ENCODE measurements at regions not wholly inside any gene's neighbourhood (a gene's known extent, or its start where the extent isn't known, plus 50 kb on each side); places are given as distances from the start of the nearest gene placed in this dataset.

DNA sequence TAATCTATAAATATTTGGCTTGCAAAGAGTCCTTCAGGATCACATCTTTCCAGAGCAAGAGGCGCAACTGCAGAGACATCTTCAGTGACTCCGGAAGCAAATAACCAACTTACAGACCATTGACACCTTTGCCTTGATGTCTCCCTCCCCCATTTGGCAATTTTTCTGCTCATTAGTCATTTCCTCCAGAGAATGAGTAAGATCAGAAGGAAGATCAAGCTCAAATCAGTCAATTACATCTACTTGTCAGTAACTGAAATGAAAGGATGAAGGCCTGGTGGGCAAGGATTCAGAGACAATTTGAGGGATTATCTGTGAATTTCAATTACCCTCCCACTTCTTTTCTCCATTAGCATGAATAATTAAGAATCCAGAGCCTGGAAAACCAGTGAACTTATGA, 665.6 kb upstream of the CPEB2 start:
- peaks cover 0 to 11% of the 10 kb centered on the region in 2 experiments; a peak in 1 of 4 replicates for H3K4me1 ChIP-seq (ENCODE audit: control insufficient read depth in 1 of 2, insufficient read depth in 2 of 2, low read depth in 1 of 2, low read length in 1 of 2)
- POLR2A ChIA-PET = no interaction called here
- CTCF ChIA-PET = no interaction called here

DNA sequence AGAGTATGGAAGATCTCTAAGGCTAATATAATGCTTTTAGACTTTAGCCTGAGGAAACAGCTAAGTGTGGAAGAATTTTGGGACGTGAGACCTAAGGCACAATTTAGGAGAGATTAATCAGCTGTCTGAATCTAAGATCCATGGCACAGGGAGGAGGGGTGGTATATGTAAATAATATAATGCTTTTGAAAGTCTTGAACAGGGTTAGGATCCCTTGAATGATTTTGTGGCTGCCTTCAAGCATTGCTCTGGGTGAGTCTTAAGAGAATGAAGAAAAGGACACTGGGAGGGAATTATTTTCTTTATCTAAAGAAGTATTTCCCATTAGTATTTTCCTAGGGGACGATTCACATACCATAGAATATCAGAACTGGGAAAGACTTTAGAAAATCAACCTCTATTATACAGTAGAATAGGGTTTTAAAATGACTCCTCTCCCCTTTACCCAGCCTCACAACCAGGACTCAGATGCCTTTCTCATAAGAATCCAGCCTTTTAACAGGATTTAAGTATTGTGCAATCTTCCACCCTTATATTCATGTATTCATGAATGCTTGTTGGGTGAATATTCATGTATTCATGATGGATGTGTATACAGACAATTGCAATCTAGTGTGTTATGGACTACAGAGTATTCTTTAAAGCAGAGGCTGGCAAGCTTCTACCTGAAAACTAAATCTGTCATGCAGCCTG, 664.2 kb upstream of the CPEB2 start:
- Histone ChIP-seq H3K4me3 (ENCODE audit: low read depth in 2 of 2, low read length in 1 of 2) (no peak overlapping the region), H3K4me1 (ENCODE audit: control insufficient read depth in 1 of 2, insufficient read depth in 2 of 2, low read depth in 1 of 2, low read length in 1 of 2) (peaks cover 0 to 11% of the 10 kb centered on the region in 2 experiments; a peak in 1 of 4 replicates), H3K9ac (no peak overlapping the region), H3K4me2 (no peak overlapping the region), H3K27me3 (ENCODE audit: insufficient read depth) (no peaks in the 10 kb centered on the region), H3F3A (replicated peaks; ENCODE audit: insufficient read depth) (no peaks in the 10 kb centered on the region), H3K9me3 (no peaks in the 10 kb centered on the region), H3K36me3 (replicated peaks in 1 of 2; ENCODE audit: control insufficient read depth in 1 of 2, insufficient read depth in 2 of 2, low read length in 1 of 2) (no peaks in the 10 kb centered on the region), H3K79me2 (ENCODE audit: insufficient read depth) (no peaks in the 10 kb centered on the region), H3K27ac (ENCODE audit: low read depth in 2 of 2, low read length in 1 of 2) (no peak overlapping the region), H2AFZ (ENCODE audit: low read depth) (no peak overlapping the region), H4K20me1 (ENCODE audit: insufficient read depth) (no peaks in the 10 kb centered on the region), H3K9me2 (no peaks in the 10 kb centered on the region)
- ChIA-PET POLR2A (no interaction called here), CTCF (interaction anchor here (0.6 kb wide), 1 partner anchor 137 kb away, joined by 3 read pairs; no protein-coding TSS in a partner anchor)
- no peak for TF ChIP-seq FOXM1 (IDR thresholded peaks at IDR 0.05; ENCODE audit: low read depth)
- TF ChIP-seq RCOR1 (IDR thresholded peaks at IDR 0.05; ENCODE audit: low read length) = no peak
- TF ChIP-seq RFX5 (IDR thresholded peaks at IDR 0.05; ENCODE audit: low read length) = no peak
- no peak for TF ChIP-seq TAF1 (IDR thresholded peaks at IDR 0.05; ENCODE audit: borderline replicate concordance, low read depth, low read length)
- TF ChIP-seq ELF1 (IDR thresholded peaks at IDR 0.05) = no peak
- TF ChIP-seq, protein P1, sequence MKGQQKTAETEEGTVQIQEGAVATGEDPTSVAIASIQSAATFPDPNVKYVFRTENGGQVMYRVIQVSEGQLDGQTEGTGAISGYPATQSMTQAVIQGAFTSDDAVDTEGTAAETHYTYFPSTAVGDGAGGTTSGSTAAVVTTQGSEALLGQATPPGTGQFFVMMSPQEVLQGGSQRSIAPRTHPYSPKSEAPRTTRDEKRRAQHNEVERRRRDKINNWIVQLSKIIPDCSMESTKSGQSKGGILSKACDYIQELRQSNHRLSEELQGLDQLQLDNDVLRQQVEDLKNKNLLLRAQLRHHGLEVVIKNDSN (IDR thresholded peaks at IDR 0.05; ENCODE audit: borderline replicate concordance, low read depth) = no peak
- TF ChIP-seq, protein P2, sequence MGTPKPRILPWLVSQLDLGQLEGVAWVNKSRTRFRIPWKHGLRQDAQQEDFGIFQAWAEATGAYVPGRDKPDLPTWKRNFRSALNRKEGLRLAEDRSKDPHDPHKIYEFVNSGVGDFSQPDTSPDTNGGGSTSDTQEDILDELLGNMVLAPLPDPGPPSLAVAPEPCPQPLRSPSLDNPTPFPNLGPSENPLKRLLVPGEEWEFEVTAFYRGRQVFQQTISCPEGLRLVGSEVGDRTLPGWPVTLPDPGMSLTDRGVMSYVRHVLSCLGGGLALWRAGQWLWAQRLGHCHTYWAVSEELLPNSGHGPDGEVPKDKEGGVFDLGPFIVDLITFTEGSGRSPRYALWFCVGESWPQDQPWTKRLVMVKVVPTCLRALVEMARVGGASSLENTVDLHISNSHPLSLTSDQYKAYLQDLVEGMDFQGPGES (IDR thresholded peaks at IDR 0.05; ENCODE audit: low read depth, low read length) = no peak
- TF ChIP-seq SMC3 (IDR thresholded peaks at IDR 0.05; ENCODE audit: low read depth, low read length) = no peak
- TF ChIP-seq SIN3A (IDR thresholded peaks at IDR 0.05; ENCODE audit: borderline replicate concordance, low read depth, low read length) = no peak
- TF ChIP-seq MEF2A (IDR thresholded peaks at IDR 0.05; ENCODE audit: borderline replicate concordance, low read depth) = no peak
- TF ChIP-seq RAD21 (IDR thresholded peaks at IDR 0.05; ENCODE audit: low read length) = no peak
- TF ChIP-seq, protein P3, sequence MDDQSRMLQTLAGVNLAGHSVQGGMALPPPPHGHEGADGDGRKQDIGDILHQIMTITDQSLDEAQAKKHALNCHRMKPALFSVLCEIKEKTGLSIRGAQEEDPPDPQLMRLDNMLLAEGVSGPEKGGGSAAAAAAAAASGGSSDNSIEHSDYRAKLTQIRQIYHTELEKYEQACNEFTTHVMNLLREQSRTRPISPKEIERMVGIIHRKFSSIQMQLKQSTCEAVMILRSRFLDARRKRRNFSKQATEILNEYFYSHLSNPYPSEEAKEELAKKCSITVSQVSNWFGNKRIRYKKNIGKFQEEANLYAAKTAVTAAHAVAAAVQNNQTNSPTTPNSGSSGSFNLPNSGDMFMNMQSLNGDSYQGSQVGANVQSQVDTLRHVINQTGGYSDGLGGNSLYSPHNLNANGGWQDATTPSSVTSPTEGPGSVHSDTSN (IDR thresholded peaks at IDR 0.05) = no peak
- TF ChIP-seq GABPA (IDR thresholded peaks at IDR 0.05; ENCODE audit: low read depth) = no peak
- no peak for TF ChIP-seq GATA2 (CRISPR knock-in tag; IDR thresholded peaks at IDR 0.05)
- no peak for TF ChIP-seq POLR2AphosphoS5 (IDR thresholded peaks at IDR 0.05; ENCODE audit: low read depth, low read length)
- no peak for TF ChIP-seq TCF12 (IDR thresholded peaks at IDR 0.05)
- 16% methylated on average over 2 of the region's 2 CpGs for WGBS (ENCODE audit: low lambda C conversion rate)
- DNase-seq = no peak

More for the DNA sequence above, 665.6 kb upstream of the CPEB2 start:
- DNase-seq = no peak
- Histone ChIP-seq H3K4me3 (ENCODE audit: low read depth in 2 of 2, low read length in 1 of 2) (no peak overlapping the region), H3K27me3 (ENCODE audit: insufficient read depth) (no peaks in the 10 kb centered on the region), H4K20me1 (ENCODE audit: insufficient read depth) (no peaks in the 10 kb centered on the region), H2AFZ (ENCODE audit: low read depth) (no peak overlapping the region), H3K9ac (no peak overlapping the region), H3K9me2 (no peaks in the 10 kb centered on the region), H3K79me2 (ENCODE audit: insufficient read depth) (no peaks in the 10 kb centered on the region), H3K9me3 (no peaks in the 10 kb centered on the region), H3K27ac (ENCODE audit: low read depth in 2 of 2, low read length in 1 of 2) (no peak overlapping the region), H3K36me3 (replicated peaks in 1 of 2; ENCODE audit: control insufficient read depth in 1 of 2, insufficient read depth in 2 of 2, low read length in 1 of 2) (no peaks in the 10 kb centered on the region), H3F3A (replicated peaks; ENCODE audit: insufficient read depth) (no peaks in the 10 kb centered on the region), H3K4me2 (no peak overlapping the region)
- TF ChIP-seq, protein P4, sequence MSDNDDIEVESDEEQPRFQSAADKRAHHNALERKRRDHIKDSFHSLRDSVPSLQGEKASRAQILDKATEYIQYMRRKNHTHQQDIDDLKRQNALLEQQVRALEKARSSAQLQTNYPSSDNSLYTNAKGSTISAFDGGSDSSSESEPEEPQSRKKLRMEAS (IDR thresholded peaks at IDR 0.05; ENCODE audit: low read depth) = no peak
- 11% methylated on average over 2 of the region's 2 CpGs for WGBS (ENCODE audit: low lambda C conversion rate)

Data from SK-N-SH (cell line).